Neural crest cell (in vitro differentiated cells): ENCODE measurements at regions not wholly inside any gene's neighbourhood (a gene's known extent, or its start where the extent isn't known, plus 50 kb on each side); places are given as distances from the start of the nearest gene placed in this dataset. TPM values are rescaled to one million over a fixed set of nuclear protein-coding genes. Genes with fewer than 3 reads are reported as not detected.

Experiments used
- DNase-seq: peaks from one replicate; pipeline ENCODE4 v3.0.0; 2021; ENCODE audit warnings: low read depth, mixed read lengths, low spot score
- H3K27ac Mint-ChIP-seq: one replicate; pipeline ENCODE4 v1.8.0; 2021; ENCODE audit warnings: mild to moderate bottlenecking, mixed read lengths; ENCODE audit not compliant: unreplicated experiment
- H3K27me3 Mint-ChIP-seq: 2 replicates; pipeline ENCODE4 v1.8.0; 2021; ENCODE audit warnings: low read depth, mild to moderate bottlenecking, mixed read lengths
- H3K36me3 Mint-ChIP-seq: 2 replicates; pipeline ENCODE4 v1.8.0; 2021; ENCODE audit warnings: low read depth, mild to moderate bottlenecking, mixed read lengths
- H3K4me1 Mint-ChIP-seq: 2 replicates; pipeline ENCODE4 v1.8.0; 2021; ENCODE audit warnings: mixed read lengths
- H3K4me3 Mint-ChIP-seq: one replicate; pipeline ENCODE4 v1.8.0; 2021; ENCODE audit warnings: mild to moderate bottlenecking, mixed read lengths
- H3K9me3 Mint-ChIP-seq: 2 replicates; pipeline ENCODE4 v1.8.0; 2021; ENCODE audit warnings: mixed read lengths
- CTCF ChIP-seq: fragments of 200-600 bp; sonication (generic); conservative IDR thresholded peaks from 2 replicates; pipeline ENCODE4 v1.5.0; 2021; ENCODE audit warnings: antibody characterized with exemption, mild to moderate bottlenecking
- microRNA-seq: library from miRNA; unstranded; fragments of <30 nt; microRNA quantifications from one replicate; pipeline ENCODE4, GENCODE V29; 2020

GRCh38 chr12:98464190-98464589 lies 51.2 kb upstream of the TMPO start:
- no peak overlapping the region for H3K27ac Mint-ChIP-seq
- H3K27me3 Mint-ChIP-seq = no peaks in the 10 kb centered on the region
- H3K36me3 Mint-ChIP-seq = no peaks in the 10 kb centered on the region
- H3K4me3 Mint-ChIP-seq = no peak overlapping the region
- H3K4me1 Mint-ChIP-seq = no peaks in the 10 kb centered on the region
- no peak for TF ChIP-seq CTCF
- DNase-seq = no peak
- no peaks in the 10 kb centered on the region for H3K9me3 Mint-ChIP-seq

- H3K27ac Mint-ChIP-seq = no peak overlapping the region
- DNase-seq = no peak
- TF ChIP-seq CTCF = no peak
- no peaks in the 10 kb centered on the region for H3K9me3 Mint-ChIP-seq
- H3K4me3 Mint-ChIP-seq = no peak overlapping the region
- H3K27me3 Mint-ChIP-seq = no peaks in the 10 kb centered on the region
- H3K36me3 Mint-ChIP-seq = no peaks in the 10 kb centered on the region
- H3K4me1 Mint-ChIP-seq = no peaks in the 10 kb centered on the region
Observed at GRCh38 chr12:98465505-98465904, 49.9 kb upstream of the TMPO start.

Small RNAs in the stretch of these regions (microRNA-seq; reads per million reads assigned to microRNA genes)
- gene MIR4303 (not detected), gene MIR4495 (not detected)
